Pancreas (tissue), 10 donors: ENCODE measurements at regions not wholly inside any gene's neighbourhood (a gene's known extent, or its start where the extent isn't known, plus 50 kb on each side); places are given as distances from the start of the nearest gene placed in this dataset.
A peak's percentile ranks its signal among the peaks of the same experiment; 100 is the strongest.
"Not testable (repeated sequence)": the region's sequence is repeated elsewhere in the genome, so short reads cannot be mapped to it uniquely, and the experiment has no call there.

ENCODE experiments used
- ATAC-seq, 4 donors: fragments of 200-7000 bp; cut with Tn5 transposase; one replicate each; pipeline versions ENCODE4 v1.8.0 to v1.9.1; 2020; ENCODE audit warnings: mild to moderate bottlenecking in 4 of 4, moderate library complexity in 4 of 4
- DNase-seq, 6 donors: peaks; one replicate each; pipeline ENCODE4 v3.0.0-alpha.2; 2020
- FAIRE-seq: peaks from 2 replicates; lab custom pipeline; 2012; peaks lifted over from hg19 to GRCh38; lab: Jason Lieb, UNC
- H3K27ac ChIP-seq, 4 donors: fragments of 200-600 bp; sonication (generic); 1 replicate in 3 of 4; 2 replicates in 1 of 4; pipeline versions ENCODE4 v1.5.0 to v1.8.0; 2020
- H3K27me3 ChIP-seq, 4 donors: fragments of 200-600 bp; one replicate each; pipeline ENCODE4 v1.8.0; 2021
- H3K36me3 ChIP-seq, 3 donors: fragments of 200-600 bp; sonication (generic) in 1 of 3; one replicate each; pipeline versions ENCODE4 v1.5.0 to v1.8.0; 2020 to 2021
- H3K4me1 ChIP-seq, 3 donors: fragments of 200-600 bp; one replicate each; pipeline ENCODE4 v1.8.0; 2021
- H3K4me3 ChIP-seq, 4 donors: fragments of 200-600 bp; sonication (generic) in 2 of 4; one replicate each; pipeline versions ENCODE4 v1.5.0 to v1.8.0; 2020 to 2021
- H3K9me3 ChIP-seq, 4 donors: fragments of 200-600 bp; one replicate each; pipeline ENCODE4 v1.8.0; 2021
- CTCF ChIP-seq, 4 donors: fragments of 200-600 bp; sonication (generic) in 3 of 4; IDR thresholded peaks; one replicate each; pipeline versions ENCODE4 v1.5.0 to v1.8.0; 2021; ENCODE audit warnings: antibody characterized with exemption in 4 of 4
- WGBS, 2 donors: extraction: QIAGEN DNeasy Blood & Tissue Kit; methylation state at CpG; one replicate each; pipeline ENCODE4 v1.1.7; 2013; 5-methylcytosine and 5-hydroxymethylcytosine counted together
- intact Hi-C, 3 donors: fragments of 100-400 bp; cut with DNase I; formaldehyde crosslinking; loops; one replicate each; pipeline versions ENCODE4 v1.11.1 to v1.14.2; 2022
- donor health status: healthy with polysubstance abuse.
- donor health status: DM: no; HTN: no; CAD: no; lungs with moderate emphysema.
- donor health status: DM: no; HTN: no; CAD: no.
- donor health status: control.
- donor health status: control.
- donor health status: Bipolar disorder and iron deficiency.
- donor health status: DM: yes; HTN: yes; CAD: no.
- donor health status: DM: no; HTN: no; CAD: no.
- donor health status: DM: no; HTN: no; CAD: no.
- donor health status: DM: yes; HTN: yes; CAD: no.

- WGBS, 2 donors = 13 to 31% methylated on average over 1 of the region's 1 CpG
- no peaks in the 10 kb centered on the region for H3K27me3 ChIP-seq
- peak in 1 of 4 donors; percentile 41 for ATAC-seq
- intact Hi-C loops = no loop called here
- no peaks in the 10 kb centered on the region for H3K9me3 ChIP-seq
- H3K27ac ChIP-seq = no peak overlapping the region
- no peaks in the 10 kb centered on the region for H3K4me1 ChIP-seq
- H3K36me3 ChIP-seq = no peaks in the 10 kb centered on the region
- no peak overlapping the region for H3K4me3 ChIP-seq
- TF ChIP-seq CTCF (IDR thresholded peaks at IDR 0.05) = no peak
- no peak for FAIRE-seq
- DNase-seq = no peak
These were observed 70.4 kb upstream of the KY start for GRCh38 chr3:134721214-134721613.

GRCh38 chr3:134722969-134723368, 72.1 kb upstream of the EPHB1 start:
- WGBS, 2 donors = 79 to 87% methylated on average over 2 of the region's 2 CpGs
- FAIRE-seq (no peak), DNase-seq (no peak), ATAC-seq (no peak)
- Histone ChIP-seq H3K27me3 (no peaks in the 10 kb centered on the region), H3K27ac (no peak overlapping the region), H3K9me3 (no peaks in the 10 kb centered on the region), H3K36me3 (no peaks in the 10 kb centered on the region), H3K4me3 (no peak overlapping the region), H3K4me1 (no peaks in the 10 kb centered on the region)
- TF ChIP-seq CTCF (IDR thresholded peaks at IDR 0.05) = no peak
- intact Hi-C loops = no loop called here

- no peak for TF ChIP-seq CTCF (IDR thresholded peaks at IDR 0.05)
- Histone ChIP-seq H3K27me3 (no peaks in the 10 kb centered on the region), H3K4me3 (no peak overlapping the region), H3K9me3 (no peaks in the 10 kb centered on the region), H3K4me1 (no peaks in the 10 kb centered on the region), H3K27ac (no peak overlapping the region), H3K36me3 (no peaks in the 10 kb centered on the region)
- no peak for FAIRE-seq
- intact Hi-C loops = no loop called here
- ATAC-seq = no peak
- 84 to 90% methylated on average over 3 of the region's 3 CpGs for WGBS, 2 donors
- no peak for DNase-seq
These were observed 65.4 kb upstream of the EPHB1 start for GRCh38 chr3:134729649-134730048.

- intact Hi-C loops = no loop called here
- DNase-seq = no peak
- H3K9me3 ChIP-seq = no peaks in the 10 kb centered on the region
These were observed 57.5 kb upstream of the EPHB1 start for GRCh38 chr3:134737516-134737915.

GRCh38 chr3:134740077-134740476, 55.0 kb upstream of the EPHB1 start:
- DNase-seq, H3K4me1 ChIP-seq, H3K27me3 ChIP-seq, H3K4me3 ChIP-seq, H3K9me3 ChIP-seq, H3K36me3 ChIP-seq, intact Hi-C loops, ATAC-seq, FAIRE-seq, H3K27ac ChIP-seq: not testable (repeated sequence)
- 78 to 81% methylated on average over 7 of the region's 7 CpGs for WGBS, 2 donors

More at GRCh38 chr3:134737516-134737915, 57.5 kb upstream of the EPHB1 start:
- H3K27ac ChIP-seq = no peak overlapping the region
- FAIRE-seq (no peak), ATAC-seq (no peak)
- no peak for TF ChIP-seq CTCF (IDR thresholded peaks at IDR 0.05)
- no peaks in the 10 kb centered on the region for H3K27me3 ChIP-seq
- H3K4me3 ChIP-seq = no peak overlapping the region
- 85 to 92% methylated on average over 2 of the region's 2 CpGs for WGBS, 2 donors
- H3K4me1 ChIP-seq = no peaks in the 10 kb centered on the region
- H3K36me3 ChIP-seq = no peaks in the 10 kb centered on the region
